ENCODE measurements at regions not wholly inside any gene's neighbourhood (a gene's known extent, or its start where the extent isn't known, plus 50 kb on each side); places are given as distances from the start of the nearest gene placed in this dataset.

GRCh38 chr16:64122177-64122576, 999.7 kb downstream of the CDH11 start:
- ChIA-PET POLR2A (no interaction called here), CTCF (no interaction called here)
- intact Hi-C loops (cut with micrococcal nuclease; ENCODE audit: unreplicated experiment) (no loop called here), in situ Hi-C loops (cut with HindIII; ENCODE audit: low pct_unique_long_range_greater_than_20kb, low sequenced_read_pairs) (no loop called here)
- H3K4me3 ChIP-seq (ENCODE audit: low read depth in 2 of 2, low read length in 2 of 2) = no peak overlapping the region
- TF ChIP-seq POLR2AphosphoS5 (IDR thresholded peaks at IDR 0.05; ENCODE audit: low read depth, low read length) = no peak
- no peak for TF ChIP-seq CTCF (IDR thresholded peaks at IDR 0.05)
- no peak for TF ChIP-seq TCF7L2 (IDR thresholded peaks at IDR 0.05; ENCODE audit: low read depth, low read length)
- TF ChIP-seq SIN3A (IDR thresholded peaks at IDR 0.05; ENCODE audit: borderline replicate concordance, insufficient read depth, low read depth, low read length) = no peak
- no peak for TF ChIP-seq REST (IDR thresholded peaks at IDR 0.05; ENCODE audit: insufficient read depth in 1 of 2, low read depth in 2 of 2, low read length in 1 of 2)
- no peak for DNase-seq (ENCODE audit: low read depth, low spot score)
- no peaks in the 10 kb centered on the region for H3K36me3 ChIP-seq (ENCODE audit: control insufficient read depth, insufficient read depth, low read length)
- H3K27ac ChIP-seq (ENCODE audit: low read length) = no peak overlapping the region
- ATAC-seq = no peak
- no TSS peak for BruUV-seq (replicated peaks)
- H3K4me1 ChIP-seq (ENCODE audit: control insufficient read depth, insufficient read depth, low read length) = no peaks in the 10 kb centered on the region
- no peaks in the 10 kb centered on the region for H3K27me3 ChIP-seq (ENCODE audit: control insufficient read depth, insufficient read depth, low read length)
- H3K9me3 ChIP-seq (ENCODE audit: control insufficient read depth, insufficient read depth, low read depth, low read length) = no peaks in the 10 kb centered on the region

- TF ChIP-seq CTCF (IDR thresholded peaks at IDR 0.05) (no peak), REST (IDR thresholded peaks at IDR 0.05; ENCODE audit: insufficient read depth in 1 of 2, low read depth in 2 of 2, low read length in 1 of 2) (no peak), SIN3A (IDR thresholded peaks at IDR 0.05; ENCODE audit: borderline replicate concordance, insufficient read depth, low read depth, low read length) (no peak), TCF7L2 (IDR thresholded peaks at IDR 0.05; ENCODE audit: low read depth, low read length) (no peak), POLR2AphosphoS5 (IDR thresholded peaks at IDR 0.05; ENCODE audit: low read depth, low read length) (no peak)
- ChIA-PET CTCF (no interaction called here), POLR2A (no interaction called here)
- no peak for ATAC-seq
- in situ Hi-C loops (cut with HindIII; ENCODE audit: low pct_unique_long_range_greater_than_20kb, low sequenced_read_pairs) = no loop called here
- intact Hi-C loops (cut with micrococcal nuclease; ENCODE audit: unreplicated experiment) = no loop called here
- Histone ChIP-seq H3K36me3 (ENCODE audit: control insufficient read depth, insufficient read depth, low read length) (no peaks in the 10 kb centered on the region), H3K27me3 (ENCODE audit: control insufficient read depth, insufficient read depth, low read length) (no peaks in the 10 kb centered on the region), H3K4me3 (ENCODE audit: low read depth in 2 of 2, low read length in 2 of 2) (no peak overlapping the region), H3K27ac (ENCODE audit: low read length) (no peak overlapping the region), H3K4me1 (ENCODE audit: control insufficient read depth, insufficient read depth, low read length) (no peaks in the 10 kb centered on the region), H3K9me3 (ENCODE audit: control insufficient read depth, insufficient read depth, low read depth, low read length) (no peaks in the 10 kb centered on the region)
- no peak for DNase-seq (ENCODE audit: low read depth, low spot score)
- BruUV-seq (replicated peaks) = no TSS peak
These were observed 1000.4 kb downstream of the CDH11 start for GRCh38 chr16:64121473-64121872.
